Transverse colon (tissue), 4 donors: ENCODE measurements at regions not wholly inside any gene's neighbourhood (a gene's known extent, or its start where the extent isn't known, plus 50 kb on each side); places are given as distances from the start of the nearest gene placed in this dataset.

Source experiments
- DNase-seq: peaks from one replicate; pipeline ENCODE4 v3.0.0-alpha.2; 2019
- H3K27ac ChIP-seq, 4 donors: fragments of 200-600 bp; sonication (generic); 2 replicates each; pipeline ENCODE4 v1.5.1; 2016 to 2018; ENCODE audit warnings: inconsistent platforms in 4 of 4
- H3K27me3 ChIP-seq: fragments of 200-600 bp; sonication (generic); 2 replicates; pipeline ENCODE4 v1.5.1; 2017; ENCODE audit warnings: inconsistent platforms
- H3K36me3 ChIP-seq, 4 donors: fragments of 200-600 bp; sonication (generic); 2 replicates each; pipeline ENCODE4 v1.5.1; 2017 to 2019; ENCODE audit warnings: inconsistent platforms in 4 of 4
- H3K4me1 ChIP-seq, 4 donors: fragments of 200-600 bp; sonication (generic); 2 replicates each; pipeline ENCODE4 v1.5.1; 2017 to 2020; ENCODE audit warnings: inconsistent platforms in 4 of 4
- H3K4me3 ChIP-seq, 4 donors: fragments of 200-600 bp; sonication (generic); 1 replicate in 1 of 4; 2 replicates in 3 of 4; pipeline versions ENCODE4 v1.5.1 to v1.6.1; 2017 to 2019; ENCODE audit warnings: inconsistent platforms in 4 of 4
- H3K9me3 ChIP-seq, 2 donors: fragments of 200-600 bp; sonication (generic); 2 replicates each; pipeline ENCODE4 v1.5.1; 2017 to 2019; ENCODE audit warnings: inconsistent platforms in 2 of 2
- EP300 ChIP-seq: sonication (generic); formaldehyde crosslinking; IDR thresholded peaks from one replicate; pipeline ENCODE4 v1.6.1; 2017; ENCODE audit warnings: antibody characterized with exemption, low read depth
- POLR2A ChIP-seq: fragments of 450-650 bp; IDR thresholded peaks from one replicate; pipeline ENCODE4 v1.6.1; 2016; ENCODE audit warnings: antibody characterized with exemption, mild to moderate bottlenecking, moderate library complexity
- POLR2AphosphoS5 ChIP-seq, 3 donors: sonication (generic); formaldehyde crosslinking; IDR thresholded peaks; one replicate each; pipeline ENCODE4 v1.6.1; 2016; ENCODE audit warnings: antibody characterized with exemption in 3 of 3
- WGBS, 2 donors: methylation state at CpG; one replicate each; pipeline ENCODE4 v1.1.5; 2018; ENCODE audit warnings: low coverage in 1 of 2; 5-methylcytosine and 5-hydroxymethylcytosine counted together
- in situ Hi-C, 4 donors: fragments of 200-750 bp; cut with MboI; loops; one replicate each; pipeline versions ENCODE4 v1.15.0 to v1.15.1; 2017; ENCODE audit warnings: low sequenced_read_pairs in 3 of 4, low pct_ligation_motif_present in 1 of 4, low pct_unique_long_range_greater_than_20kb in 1 of 4
- intact Hi-C: fragments of 100-400 bp; cut with DNase I; formaldehyde crosslinking; loops from one replicate; pipeline ENCODE4 v1.15.1; 2023; ENCODE audit warnings: low total_unique reads
- TF ChIP-seq, protein P1 (sequence below), 5 experiments: fragments of 200-600 bp in 3 of 5; fragments of 450-650 bp in 2 of 5; sonication (generic) in 3 of 5; IDR thresholded peaks; 1 replicate in 2 of 5; 2 replicates in 3 of 5; pipeline ENCODE4 v1.5.1; 2016 to 2017; ENCODE audit warnings: antibody characterized with exemption in 5 of 5, inconsistent platforms in 3 of 5, mild to moderate bottlenecking in 2 of 5, moderate library complexity in 1 of 5

DNA sequence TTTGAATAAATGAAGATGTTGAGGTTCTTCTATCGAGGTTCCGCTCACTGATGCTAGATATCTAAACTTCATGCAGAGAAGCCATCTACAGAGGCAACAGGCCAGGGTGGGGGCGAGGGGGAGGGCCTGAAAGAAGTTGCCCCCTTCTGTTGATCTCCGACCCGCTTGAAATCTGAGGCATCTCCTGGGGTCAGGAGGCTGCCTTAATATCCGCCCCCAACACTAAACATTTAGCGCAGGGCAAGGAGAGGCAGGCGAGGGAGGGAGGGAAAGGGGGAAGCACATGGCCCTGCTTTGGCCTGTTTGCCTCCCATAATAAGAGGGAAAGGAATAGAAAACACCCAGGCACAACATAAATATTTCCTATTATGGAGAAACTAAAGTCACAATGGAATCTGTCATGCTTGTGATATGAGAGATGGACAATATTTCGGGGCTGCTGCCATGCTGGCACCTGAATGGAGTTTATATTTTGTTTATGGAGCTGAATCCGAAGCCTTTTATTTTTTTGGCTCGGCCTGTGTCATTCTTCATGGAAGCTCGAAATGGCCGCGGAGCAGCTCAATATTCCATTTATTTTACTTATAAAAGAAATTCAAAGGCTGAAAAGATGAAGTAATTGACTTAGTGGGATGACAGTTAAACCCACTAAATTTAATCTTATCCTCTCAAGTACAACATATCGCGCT is 221.1 kb downstream of the INSIG2 start:
- peaks cover 0 to 13% (median 2%) of the 10 kb centered on the region in 4 donors for H3K4me1 ChIP-seq
- peaks cover 54% of the 10 kb centered on the region for H3K27me3 ChIP-seq
- WGBS, 2 donors: 62 to 72% methylated on average over 15 to 16 of the region's 16 CpGs
- in situ Hi-C loops (no loop called here), intact Hi-C loops (no loop called here)
- no peak for DNase-seq
- H3K4me3 ChIP-seq: peak overlapping the region; percentile 13 to 66 (median 48)
- peak overlapping the region in 2 of 4 donors; percentile 42 to 45 for H3K27ac ChIP-seq
- TF ChIP-seq EP300: no peak
- no peak for TF ChIP-seq POLR2AphosphoS5 (IDR thresholded peaks at IDR 0.05)
- TF ChIP-seq, protein P1, sequence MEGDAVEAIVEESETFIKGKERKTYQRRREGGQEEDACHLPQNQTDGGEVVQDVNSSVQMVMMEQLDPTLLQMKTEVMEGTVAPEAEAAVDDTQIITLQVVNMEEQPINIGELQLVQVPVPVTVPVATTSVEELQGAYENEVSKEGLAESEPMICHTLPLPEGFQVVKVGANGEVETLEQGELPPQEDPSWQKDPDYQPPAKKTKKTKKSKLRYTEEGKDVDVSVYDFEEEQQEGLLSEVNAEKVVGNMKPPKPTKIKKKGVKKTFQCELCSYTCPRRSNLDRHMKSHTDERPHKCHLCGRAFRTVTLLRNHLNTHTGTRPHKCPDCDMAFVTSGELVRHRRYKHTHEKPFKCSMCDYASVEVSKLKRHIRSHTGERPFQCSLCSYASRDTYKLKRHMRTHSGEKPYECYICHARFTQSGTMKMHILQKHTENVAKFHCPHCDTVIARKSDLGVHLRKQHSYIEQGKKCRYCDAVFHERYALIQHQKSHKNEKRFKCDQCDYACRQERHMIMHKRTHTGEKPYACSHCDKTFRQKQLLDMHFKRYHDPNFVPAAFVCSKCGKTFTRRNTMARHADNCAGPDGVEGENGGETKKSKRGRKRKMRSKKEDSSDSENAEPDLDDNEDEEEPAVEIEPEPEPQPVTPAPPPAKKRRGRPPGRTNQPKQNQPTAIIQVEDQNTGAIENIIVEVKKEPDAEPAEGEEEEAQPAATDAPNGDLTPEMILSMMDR (IDR thresholded peaks at IDR 0.05): no peak
- no peak for TF ChIP-seq POLR2A
- no peaks in the 10 kb centered on the region for H3K9me3 ChIP-seq
- no peaks in the 10 kb centered on the region for H3K36me3 ChIP-seq

DNA sequence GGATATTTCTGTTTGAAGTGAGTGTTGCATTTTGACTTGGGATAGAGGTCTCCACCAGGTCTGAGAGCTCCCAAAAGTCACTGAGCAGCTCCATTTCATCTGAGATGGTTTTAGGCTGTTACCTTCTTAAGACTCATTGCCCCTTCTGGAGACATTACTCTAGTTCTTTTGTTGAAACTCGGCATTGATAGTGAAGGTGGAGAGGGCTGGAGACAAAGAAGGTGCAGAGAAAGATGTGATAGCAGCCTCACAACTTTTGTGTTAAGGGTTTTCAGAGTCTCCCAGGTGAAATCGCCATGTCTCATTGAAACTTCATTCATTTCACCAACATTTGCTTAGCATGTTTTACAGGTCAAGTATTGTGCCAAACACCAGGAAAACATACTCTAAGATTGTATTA is 219.6 kb downstream of the INSIG2 start:
- H3K4me3 ChIP-seq: no peak overlapping the region
- H3K4me1 ChIP-seq: peaks cover 0 to 13% (median 2%) of the 10 kb centered on the region in 4 donors
- 56 to 75% methylated on average over 1 to 2 of the region's 2 CpGs for WGBS, 2 donors
- H3K27me3 ChIP-seq: peaks cover 54% of the 10 kb centered on the region
- H3K27ac ChIP-seq: no peak overlapping the region
- DNase-seq: no peak
- no peaks in the 10 kb centered on the region for H3K36me3 ChIP-seq
- intact Hi-C loops (no loop called here), in situ Hi-C loops (no loop called here)
- no peak for TF ChIP-seq EP300
- TF ChIP-seq POLR2AphosphoS5 (IDR thresholded peaks at IDR 0.05): no peak
- TF ChIP-seq, protein P1 (IDR thresholded peaks at IDR 0.05): no peak
- TF ChIP-seq POLR2A: no peak
- H3K9me3 ChIP-seq: no peaks in the 10 kb centered on the region

DNA sequence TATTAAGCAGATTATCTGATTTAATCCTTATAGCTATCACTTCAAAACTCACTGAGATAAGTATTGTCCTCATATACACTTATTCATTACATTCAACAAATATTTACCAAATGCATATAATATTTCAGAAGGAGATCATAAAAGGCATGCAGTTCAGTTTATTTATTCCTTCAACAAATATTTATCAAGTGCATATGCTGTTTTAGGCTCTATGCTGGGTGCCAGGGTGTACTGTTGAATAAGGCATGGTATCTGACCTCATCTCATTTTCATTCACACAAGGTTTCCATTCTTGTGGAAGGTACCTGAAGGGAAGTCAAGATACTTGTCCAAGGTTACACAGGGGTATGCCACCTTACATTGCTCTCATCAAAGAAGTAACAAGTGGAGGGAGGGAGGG is 213.0 kb downstream of the INSIG2 start:
- intact Hi-C loops (no loop called here), in situ Hi-C loops (no loop called here)
- DNase-seq: no peak
- no peaks in the 10 kb centered on the region for H3K4me1 ChIP-seq
- H3K27ac ChIP-seq: no peak overlapping the region
- no peaks in the 10 kb centered on the region for H3K9me3 ChIP-seq
- H3K4me3 ChIP-seq: no peak overlapping the region
- H3K27me3 ChIP-seq: peaks cover 4% of the 10 kb centered on the region
- H3K36me3 ChIP-seq: no peaks in the 10 kb centered on the region
- TF ChIP-seq POLR2AphosphoS5 (IDR thresholded peaks at IDR 0.05) (no peak), EP300 (no peak), POLR2A (no peak)
- TF ChIP-seq, protein P1 (IDR thresholded peaks at IDR 0.05): no peak

DNA sequence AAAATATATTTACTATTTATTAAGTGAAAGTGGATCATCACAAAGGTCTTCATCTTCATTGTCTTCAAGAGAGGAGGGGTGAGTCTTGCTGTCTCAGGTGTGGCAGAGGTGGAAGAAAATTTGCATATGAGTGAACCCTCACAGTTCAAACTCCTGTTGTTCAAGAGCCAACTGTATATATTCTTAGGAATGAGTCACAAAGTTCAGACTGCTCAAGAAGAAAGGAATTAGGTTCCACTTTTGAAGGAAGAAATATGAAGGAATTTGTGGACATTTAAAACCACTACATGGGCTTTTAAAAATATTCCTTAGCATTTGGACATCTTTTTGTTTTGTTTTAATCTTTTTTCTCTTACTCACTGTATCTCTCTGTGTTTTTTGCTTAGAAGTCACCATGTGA is 212.6 kb downstream of the INSIG2 start:
- Histone ChIP-seq H3K9me3 (no peaks in the 10 kb centered on the region), H3K4me3 (no peak overlapping the region), H3K27me3 (no peaks in the 10 kb centered on the region), H3K4me1 (no peaks in the 10 kb centered on the region), H3K36me3 (no peaks in the 10 kb centered on the region), H3K27ac (no peak overlapping the region)
- no peak for TF ChIP-seq POLR2AphosphoS5 (IDR thresholded peaks at IDR 0.05)
- TF ChIP-seq, protein P1 (IDR thresholded peaks at IDR 0.05): no peak
- TF ChIP-seq EP300: no peak
- no peak for TF ChIP-seq POLR2A
- in situ Hi-C loops: no loop called here
- intact Hi-C loops: no loop called here
- DNase-seq: no peak
